Activated T-helper 2 cell treated with anti-CD3 and anti-CD28 coated beads, Interferon-gamma antibody, Interleukin-2, Interleukin-4, amounts not matched to agents 10 μg/mL and 5 μg/mL and 100 μg/mL, durations not matched to agents 14 hours and 24 hours and 36 hours (primary cell): ENCODE measurements at regions not wholly inside any gene's neighbourhood (a gene's known extent, or its start where the extent isn't known, plus 50 kb on each side); places are given as distances from the start of the nearest gene placed in this dataset.

Experiments used
- DNase-seq: peaks from one replicate; pipeline ENCODE4 v3.0.0; 2021; ENCODE audit warnings: low spot score
- H3K27ac Mint-ChIP-seq: one replicate; pipeline ENCODE4 v1.8.0; 2021; ENCODE audit warnings: mixed read lengths
- H3K27me3 Mint-ChIP-seq: one replicate; pipeline ENCODE4 v1.8.0; 2021; ENCODE audit warnings: low read depth, mixed read lengths
- H3K36me3 Mint-ChIP-seq: one replicate; pipeline ENCODE4 v1.8.0; 2021; ENCODE audit warnings: low read depth, mixed read lengths
- H3K4me1 Mint-ChIP-seq: one replicate; pipeline ENCODE4 v1.8.0; 2021; ENCODE audit warnings: low read depth, mixed read lengths
- H3K4me3 Mint-ChIP-seq: one replicate; pipeline ENCODE4 v1.8.0; 2021; ENCODE audit warnings: low read depth, mild to moderate bottlenecking, moderate library complexity, mixed read lengths
- H3K9me3 Mint-ChIP-seq: one replicate; pipeline ENCODE4 v1.8.0; 2021; ENCODE audit warnings: mixed read lengths
- intact Hi-C: fragments of 100-400 bp; cut with micrococcal nuclease; formaldehyde crosslinking; loops from one replicate; pipeline ENCODE4 v1.15.1; 2023

GRCh38 chrX:118167361-118167760 is 50.8 kb upstream of the KLHL13 start:
- DNase-seq = no peak
- no peaks in the 10 kb centered on the region for H3K9me3 Mint-ChIP-seq
- intact Hi-C loops = no loop called here
- no peak overlapping the region for H3K27ac Mint-ChIP-seq
- H3K27me3 Mint-ChIP-seq = no peaks in the 10 kb centered on the region
- H3K36me3 Mint-ChIP-seq = no peaks in the 10 kb centered on the region
- H3K4me3 Mint-ChIP-seq = no peak overlapping the region
- H3K4me1 Mint-ChIP-seq = no peaks in the 10 kb centered on the region

GRCh38 chrX:118171356-118171755 is 54.7 kb upstream of the KLHL13 start:
- Mint-ChIP-seq H3K9me3 (no peaks in the 10 kb centered on the region), H3K27ac (no peak overlapping the region), H3K4me1 (no peaks in the 10 kb centered on the region), H3K36me3 (no peaks in the 10 kb centered on the region), H3K4me3 (no peak overlapping the region), H3K27me3 (no peaks in the 10 kb centered on the region)
- DNase-seq = no peak
- intact Hi-C loops = no loop called here

- no peaks in the 10 kb centered on the region for H3K27me3 Mint-ChIP-seq
- intact Hi-C loops = no loop called here
- H3K36me3 Mint-ChIP-seq = no peaks in the 10 kb centered on the region
- no peak overlapping the region for H3K4me3 Mint-ChIP-seq
- no peak overlapping the region for H3K27ac Mint-ChIP-seq
- no peaks in the 10 kb centered on the region for H3K4me1 Mint-ChIP-seq
- no peak for DNase-seq
- H3K9me3 Mint-ChIP-seq = no peaks in the 10 kb centered on the region
Observed at GRCh38 chrX:118174516-118175098, 58.0 kb upstream of the KLHL13 start.

- Mint-ChIP-seq H3K9me3 (no peaks in the 10 kb centered on the region), H3K4me1 (no peaks in the 10 kb centered on the region), H3K27me3 (no peaks in the 10 kb centered on the region), H3K4me3 (no peak overlapping the region), H3K27ac (no peak overlapping the region), H3K36me3 (no peaks in the 10 kb centered on the region)
- intact Hi-C loops = no loop called here
- DNase-seq = no peak
Observed at GRCh38 chrX:118177708-118178107, 61.1 kb upstream of the KLHL13 start.

GRCh38 chrX:118178450-118178849 is 61.8 kb upstream of the KLHL13 start:
- H3K4me1 Mint-ChIP-seq = no peaks in the 10 kb centered on the region
- no peaks in the 10 kb centered on the region for H3K36me3 Mint-ChIP-seq
- intact Hi-C loops = no loop called here
- DNase-seq = no peak
- no peak overlapping the region for H3K4me3 Mint-ChIP-seq
- H3K27me3 Mint-ChIP-seq = no peaks in the 10 kb centered on the region
- H3K27ac Mint-ChIP-seq = no peak overlapping the region
- H3K9me3 Mint-ChIP-seq = no peaks in the 10 kb centered on the region

- no peak overlapping the region for H3K27ac Mint-ChIP-seq
- DNase-seq = no peak
- H3K4me1 Mint-ChIP-seq = no peaks in the 10 kb centered on the region
- H3K9me3 Mint-ChIP-seq = no peaks in the 10 kb centered on the region
- H3K4me3 Mint-ChIP-seq = no peak overlapping the region
- H3K36me3 Mint-ChIP-seq = no peaks in the 10 kb centered on the region
- intact Hi-C loops = no loop called here
- no peaks in the 10 kb centered on the region for H3K27me3 Mint-ChIP-seq
Observed at GRCh38 chrX:118179161-118179560, 62.6 kb upstream of the KLHL13 start.

- intact Hi-C loops = no loop called here
Observed at GRCh38 chrX:118179718-118180117, 63.1 kb upstream of the KLHL13 start.

GRCh38 chrX:118181030-118181429 is 64.4 kb upstream of the KLHL13 start:
- no peaks in the 10 kb centered on the region for H3K9me3 Mint-ChIP-seq
- no peak overlapping the region for H3K4me3 Mint-ChIP-seq
- DNase-seq = no peak
- no peak overlapping the region for H3K27ac Mint-ChIP-seq
- intact Hi-C loops = no loop called here
- no peaks in the 10 kb centered on the region for H3K36me3 Mint-ChIP-seq
- no peaks in the 10 kb centered on the region for H3K4me1 Mint-ChIP-seq
- H3K27me3 Mint-ChIP-seq = no peaks in the 10 kb centered on the region

More at GRCh38 chrX:118179718-118180117, 63.1 kb upstream of the KLHL13 start:
- Mint-ChIP-seq H3K9me3 (no peaks in the 10 kb centered on the region), H3K27me3 (no peaks in the 10 kb centered on the region), H3K27ac (no peak overlapping the region), H3K36me3 (no peaks in the 10 kb centered on the region), H3K4me1 (no peaks in the 10 kb centered on the region), H3K4me3 (no peak overlapping the region)
- no peak for DNase-seq

GRCh38 chrX:118182025-118182424 is 65.4 kb upstream of the KLHL13 start:
- no peak overlapping the region for H3K27ac Mint-ChIP-seq
- no peaks in the 10 kb centered on the region for H3K27me3 Mint-ChIP-seq
- no peaks in the 10 kb centered on the region for H3K9me3 Mint-ChIP-seq
- intact Hi-C loops = no loop called here
- H3K4me1 Mint-ChIP-seq = no peaks in the 10 kb centered on the region
- H3K4me3 Mint-ChIP-seq = no peak overlapping the region
- H3K36me3 Mint-ChIP-seq = no peaks in the 10 kb centered on the region
- no peak for DNase-seq

- DNase-seq = no peak
- no peak overlapping the region for H3K4me3 Mint-ChIP-seq
Observed at GRCh38 chrX:118182681-118183080, 66.1 kb upstream of the KLHL13 start.

GRCh38 chrX:118183606-118184005 is 67.0 kb upstream of the KLHL13 start:
- H3K27me3 Mint-ChIP-seq = no peaks in the 10 kb centered on the region
- no peaks in the 10 kb centered on the region for H3K36me3 Mint-ChIP-seq
- H3K27ac Mint-ChIP-seq = no peak overlapping the region
- no peaks in the 10 kb centered on the region for H3K4me1 Mint-ChIP-seq
- no peak for DNase-seq
- intact Hi-C loops = no loop called here
- no peak overlapping the region for H3K4me3 Mint-ChIP-seq
- H3K9me3 Mint-ChIP-seq = no peaks in the 10 kb centered on the region

More at GRCh38 chrX:118182681-118183080, 66.1 kb upstream of the KLHL13 start:
- H3K4me1 Mint-ChIP-seq = no peaks in the 10 kb centered on the region
- intact Hi-C loops = no loop called here
- H3K36me3 Mint-ChIP-seq = no peaks in the 10 kb centered on the region
- no peaks in the 10 kb centered on the region for H3K9me3 Mint-ChIP-seq
- no peaks in the 10 kb centered on the region for H3K27me3 Mint-ChIP-seq
- H3K27ac Mint-ChIP-seq = no peak overlapping the region

- Mint-ChIP-seq H3K4me1 (no peaks in the 10 kb centered on the region), H3K27me3 (no peaks in the 10 kb centered on the region), H3K4me3 (no peak overlapping the region), H3K9me3 (no peaks in the 10 kb centered on the region), H3K27ac (no peak overlapping the region), H3K36me3 (no peaks in the 10 kb centered on the region)
- DNase-seq = no peak
- intact Hi-C loops = no loop called here
Observed at GRCh38 chrX:118187100-118187499, 70.5 kb upstream of the KLHL13 start.

GRCh38 chrX:118189000-118189399 is 72.4 kb upstream of the KLHL13 start:
- Mint-ChIP-seq H3K4me1 (no peaks in the 10 kb centered on the region), H3K9me3 (no peaks in the 10 kb centered on the region), H3K27ac (no peak overlapping the region), H3K27me3 (no peaks in the 10 kb centered on the region), H3K36me3 (no peaks in the 10 kb centered on the region), H3K4me3 (no peak overlapping the region)
- DNase-seq = no peak
- intact Hi-C loops = no loop called here

- intact Hi-C loops = no loop called here
- H3K27me3 Mint-ChIP-seq = no peaks in the 10 kb centered on the region
- H3K4me3 Mint-ChIP-seq = no peak overlapping the region
- no peak for DNase-seq
- H3K9me3 Mint-ChIP-seq = no peaks in the 10 kb centered on the region
- H3K4me1 Mint-ChIP-seq = no peaks in the 10 kb centered on the region
- H3K36me3 Mint-ChIP-seq = no peaks in the 10 kb centered on the region
- H3K27ac Mint-ChIP-seq = no peak overlapping the region
Observed at GRCh38 chrX:118189628-118190027, 73.0 kb upstream of the KLHL13 start.
